ENCODE measurements at regions not wholly inside any gene's neighbourhood (a gene's known extent, or its start where the extent isn't known, plus 50 kb on each side); places are given as distances from the start of the nearest gene placed in this dataset.
"Not testable (repeated sequence)": the region's sequence is repeated elsewhere in the genome, so short reads cannot be mapped to it uniquely, and the experiment has no call there.

DNA sequence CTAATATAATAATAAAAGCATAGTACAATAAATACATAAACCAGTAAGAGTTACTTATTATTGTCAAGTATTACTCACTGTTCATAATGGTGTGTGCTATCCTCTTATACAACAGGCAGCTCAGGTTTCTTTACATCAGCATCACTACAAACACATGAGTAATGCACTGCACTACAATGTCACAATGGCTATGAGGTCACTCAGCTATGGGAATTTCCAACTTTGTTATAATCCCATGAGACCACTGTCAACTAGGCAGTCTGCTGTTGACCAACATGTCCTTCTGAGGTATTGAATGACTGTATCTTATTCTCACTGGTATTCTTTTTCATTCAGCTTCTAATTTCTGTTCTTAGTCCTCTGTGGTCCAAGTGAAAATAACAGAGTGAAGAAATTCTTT lies 250.4 kb upstream of the DSEL start:
- Histone ChIP-seq H3K27me3 (ENCODE audit: insufficient read depth, poor library complexity, severe bottlenecking) (no peaks in the 10 kb centered on the region), H3K9me3 (ENCODE audit: severe bottlenecking) (no peaks in the 10 kb centered on the region), H3K4me3 (ENCODE audit: severe bottlenecking) (no peak overlapping the region), H3K27ac (ENCODE audit: poor library complexity, severe bottlenecking) (no peak overlapping the region), H3K4me1 (ENCODE audit: insufficient read depth, poor library complexity, severe bottlenecking) (peaks cover 17% of the 10 kb centered on the region), H3K36me3 (ENCODE audit: low read depth) (no peaks in the 10 kb centered on the region)
- TF ChIP-seq, protein P1, sequence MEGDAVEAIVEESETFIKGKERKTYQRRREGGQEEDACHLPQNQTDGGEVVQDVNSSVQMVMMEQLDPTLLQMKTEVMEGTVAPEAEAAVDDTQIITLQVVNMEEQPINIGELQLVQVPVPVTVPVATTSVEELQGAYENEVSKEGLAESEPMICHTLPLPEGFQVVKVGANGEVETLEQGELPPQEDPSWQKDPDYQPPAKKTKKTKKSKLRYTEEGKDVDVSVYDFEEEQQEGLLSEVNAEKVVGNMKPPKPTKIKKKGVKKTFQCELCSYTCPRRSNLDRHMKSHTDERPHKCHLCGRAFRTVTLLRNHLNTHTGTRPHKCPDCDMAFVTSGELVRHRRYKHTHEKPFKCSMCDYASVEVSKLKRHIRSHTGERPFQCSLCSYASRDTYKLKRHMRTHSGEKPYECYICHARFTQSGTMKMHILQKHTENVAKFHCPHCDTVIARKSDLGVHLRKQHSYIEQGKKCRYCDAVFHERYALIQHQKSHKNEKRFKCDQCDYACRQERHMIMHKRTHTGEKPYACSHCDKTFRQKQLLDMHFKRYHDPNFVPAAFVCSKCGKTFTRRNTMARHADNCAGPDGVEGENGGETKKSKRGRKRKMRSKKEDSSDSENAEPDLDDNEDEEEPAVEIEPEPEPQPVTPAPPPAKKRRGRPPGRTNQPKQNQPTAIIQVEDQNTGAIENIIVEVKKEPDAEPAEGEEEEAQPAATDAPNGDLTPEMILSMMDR (IDR thresholded peaks at IDR 0.05; ENCODE audit: poor library complexity, severe bottlenecking) = no peak
- ATAC-seq (ENCODE audit: low read depth) (peak; percentile 84), DNase-seq (ENCODE audit: low spot score) (no peak)

DNA sequence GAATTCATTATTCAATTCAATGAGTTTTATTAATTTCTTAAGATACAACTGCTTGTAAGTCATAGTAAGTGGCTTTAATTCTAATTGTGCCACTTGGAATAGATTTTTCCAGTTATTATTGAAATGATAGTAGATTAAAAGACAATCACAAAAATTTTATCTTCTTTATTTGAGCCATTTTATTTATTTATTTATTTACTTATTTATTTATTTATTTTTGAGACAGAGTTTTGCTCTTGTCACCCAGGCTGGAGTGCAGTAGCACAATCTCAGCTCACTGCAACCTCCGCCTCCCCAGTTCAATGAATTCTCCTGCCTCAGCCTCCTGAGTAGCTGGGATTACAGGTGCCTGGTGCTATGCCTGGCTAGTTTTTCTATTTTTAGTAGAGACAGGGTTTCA lies 235.7 kb upstream of the DSEL start:
- H3K27ac ChIP-seq (ENCODE audit: poor library complexity, severe bottlenecking); ATAC-seq (ENCODE audit: low read depth): not testable (repeated sequence)

DNA sequence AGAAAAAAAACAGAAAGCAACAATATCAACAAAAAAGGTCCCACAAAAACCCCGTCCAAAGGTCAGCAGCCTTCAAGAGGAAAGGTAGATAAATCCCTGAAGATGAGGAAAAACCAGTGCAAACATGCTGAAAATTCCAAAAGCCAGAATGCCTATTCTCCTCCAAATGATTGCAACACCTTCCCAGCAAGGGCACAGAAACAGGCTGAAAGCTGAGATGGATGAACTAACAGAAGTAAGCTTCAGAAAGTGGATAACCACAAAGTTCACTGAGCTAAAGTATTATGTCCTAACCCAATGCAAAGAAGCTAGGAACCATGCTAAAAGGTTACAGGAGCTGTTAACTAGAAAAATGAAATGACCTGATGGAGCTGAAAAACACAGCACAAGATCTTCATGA lies 226.4 kb upstream of the DSEL start:
- no peak overlapping the region for H3K27ac ChIP-seq (ENCODE audit: poor library complexity, severe bottlenecking)
- ATAC-seq (ENCODE audit: low read depth) (no peak), DNase-seq (ENCODE audit: low spot score) (no peak)
- TF ChIP-seq, protein P1 (IDR thresholded peaks at IDR 0.05; ENCODE audit: poor library complexity, severe bottlenecking) = no peak
- no peaks in the 10 kb centered on the region for H3K9me3 ChIP-seq (ENCODE audit: severe bottlenecking)
- H3K27me3 ChIP-seq (ENCODE audit: insufficient read depth, poor library complexity, severe bottlenecking) = no peaks in the 10 kb centered on the region
- no peaks in the 10 kb centered on the region for H3K36me3 ChIP-seq (ENCODE audit: low read depth)
- no peaks in the 10 kb centered on the region for H3K4me1 ChIP-seq (ENCODE audit: insufficient read depth, poor library complexity, severe bottlenecking)
- H3K4me3 ChIP-seq (ENCODE audit: severe bottlenecking) = no peak overlapping the region

More for the DNA sequence above, 235.7 kb upstream of the DSEL start:
- not testable (repeated sequence) for DNase-seq (ENCODE audit: low spot score); H3K27me3 ChIP-seq (ENCODE audit: insufficient read depth, poor library complexity, severe bottlenecking); H3K4me3 ChIP-seq (ENCODE audit: severe bottlenecking); H3K36me3 ChIP-seq (ENCODE audit: low read depth); H3K4me1 ChIP-seq (ENCODE audit: insufficient read depth, poor library complexity, severe bottlenecking); H3K9me3 ChIP-seq (ENCODE audit: severe bottlenecking)

DNA sequence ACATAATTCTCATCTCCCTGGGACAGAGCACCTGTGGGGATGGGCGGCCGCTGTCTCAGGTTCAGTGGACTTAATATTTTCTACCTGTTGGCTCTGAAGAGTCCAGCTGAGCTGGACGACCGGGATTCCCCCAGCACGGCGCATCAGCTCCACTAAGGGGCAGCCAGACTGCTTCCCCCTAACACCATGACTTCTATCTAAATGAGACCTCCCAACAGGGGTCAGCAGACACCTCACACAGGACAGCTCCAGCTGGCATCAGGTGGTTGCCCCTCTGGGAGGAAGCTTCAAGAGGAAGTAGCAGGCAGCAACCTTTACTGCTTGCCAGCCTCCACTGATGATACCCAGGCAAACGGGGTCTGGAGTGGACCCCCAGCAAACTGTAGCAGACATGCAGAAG lies 226.0 kb upstream of the DSEL start:
- no peak for DNase-seq (ENCODE audit: low spot score)
- H3K4me3 ChIP-seq (ENCODE audit: severe bottlenecking) = no peak overlapping the region

DNA sequence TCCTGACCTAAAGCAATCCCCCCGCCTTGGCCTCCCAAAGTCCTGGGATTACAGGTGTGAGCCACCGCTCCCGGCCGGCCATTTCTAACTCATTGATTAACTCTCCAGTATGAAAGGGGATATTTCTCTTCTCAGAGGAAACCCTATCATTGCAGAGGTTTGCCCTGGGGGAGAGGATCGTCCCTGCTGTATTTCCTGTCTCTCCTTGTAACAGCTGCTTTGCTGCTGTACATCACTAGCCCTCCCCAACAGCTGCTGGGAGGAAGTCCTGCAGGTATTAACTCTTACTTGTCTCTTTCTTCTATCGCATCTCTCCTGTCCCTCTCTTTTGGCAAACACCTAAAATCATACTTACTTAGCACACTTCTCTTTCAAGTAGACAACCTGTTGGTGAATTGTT lies 219.0 kb upstream of the DSEL start:
- Histone ChIP-seq H3K27ac (ENCODE audit: poor library complexity, severe bottlenecking) (no peak overlapping the region), H3K9me3 (ENCODE audit: severe bottlenecking) (no peaks in the 10 kb centered on the region), H3K36me3 (ENCODE audit: low read depth) (no peaks in the 10 kb centered on the region), H3K27me3 (ENCODE audit: insufficient read depth, poor library complexity, severe bottlenecking) (no peaks in the 10 kb centered on the region), H3K4me1 (ENCODE audit: insufficient read depth, poor library complexity, severe bottlenecking) (peaks cover 32% of the 10 kb centered on the region), H3K4me3 (ENCODE audit: severe bottlenecking) (no peak overlapping the region)
- ATAC-seq (ENCODE audit: low read depth) = no peak
- no peak for DNase-seq (ENCODE audit: low spot score)
- TF ChIP-seq, protein P1 (IDR thresholded peaks at IDR 0.05; ENCODE audit: poor library complexity, severe bottlenecking) = no peak

More for the DNA sequence above, 226.0 kb upstream of the DSEL start:
- no peak for ATAC-seq (ENCODE audit: low read depth)
- Histone ChIP-seq H3K36me3 (ENCODE audit: low read depth) (no peaks in the 10 kb centered on the region), H3K27me3 (ENCODE audit: insufficient read depth, poor library complexity, severe bottlenecking) (no peaks in the 10 kb centered on the region), H3K4me1 (ENCODE audit: insufficient read depth, poor library complexity, severe bottlenecking) (no peaks in the 10 kb centered on the region), H3K9me3 (ENCODE audit: severe bottlenecking) (no peaks in the 10 kb centered on the region), H3K27ac (ENCODE audit: poor library complexity, severe bottlenecking) (no peak overlapping the region)
- TF ChIP-seq, protein P1 (IDR thresholded peaks at IDR 0.05; ENCODE audit: poor library complexity, severe bottlenecking) = no peak

Data from RWPE2 (cell line).